MM.1S (cell line): ENCODE measurements at regions not wholly inside any gene's neighbourhood (a gene's known extent, or its start where the extent isn't known, plus 50 kb on each side); places are given as distances from the start of the nearest gene placed in this dataset.

Experiments used
- EZH2 ChIP-seq: fragments of 300-600 bp; sonication (generic); optimal IDR thresholded peaks from 2 replicates; pipeline ENCODE3; 2017; ENCODE audit warnings: low read depth, mild to moderate bottlenecking, antibody characterized with exemption, low read length, mixed read lengths
- TF ChIP-seq, protein P1 (sequence below): fragments of 300-600 bp; sonication (generic); IDR thresholded peaks from 2 replicates; pipeline ENCODE4 v1.5.1; 2016; ENCODE audit warnings: antibody characterized with exemption, low read length, mixed read lengths

GRCh38 chr9:85466834-85467233, 274.9 kb downstream of the AGTPBP1 start:
- TF ChIP-seq, protein P1, sequence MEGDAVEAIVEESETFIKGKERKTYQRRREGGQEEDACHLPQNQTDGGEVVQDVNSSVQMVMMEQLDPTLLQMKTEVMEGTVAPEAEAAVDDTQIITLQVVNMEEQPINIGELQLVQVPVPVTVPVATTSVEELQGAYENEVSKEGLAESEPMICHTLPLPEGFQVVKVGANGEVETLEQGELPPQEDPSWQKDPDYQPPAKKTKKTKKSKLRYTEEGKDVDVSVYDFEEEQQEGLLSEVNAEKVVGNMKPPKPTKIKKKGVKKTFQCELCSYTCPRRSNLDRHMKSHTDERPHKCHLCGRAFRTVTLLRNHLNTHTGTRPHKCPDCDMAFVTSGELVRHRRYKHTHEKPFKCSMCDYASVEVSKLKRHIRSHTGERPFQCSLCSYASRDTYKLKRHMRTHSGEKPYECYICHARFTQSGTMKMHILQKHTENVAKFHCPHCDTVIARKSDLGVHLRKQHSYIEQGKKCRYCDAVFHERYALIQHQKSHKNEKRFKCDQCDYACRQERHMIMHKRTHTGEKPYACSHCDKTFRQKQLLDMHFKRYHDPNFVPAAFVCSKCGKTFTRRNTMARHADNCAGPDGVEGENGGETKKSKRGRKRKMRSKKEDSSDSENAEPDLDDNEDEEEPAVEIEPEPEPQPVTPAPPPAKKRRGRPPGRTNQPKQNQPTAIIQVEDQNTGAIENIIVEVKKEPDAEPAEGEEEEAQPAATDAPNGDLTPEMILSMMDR: no peak
- no peak for TF ChIP-seq EZH2
